ENCODE measurements at regions not wholly inside any gene's neighbourhood (a gene's known extent, or its start where the extent isn't known, plus 50 kb on each side); places are given as distances from the start of the nearest gene placed in this dataset.

- H3K36me3 Mint-ChIP-seq = peaks cover 2% of the 10 kb centered on the region; the same call in 1 of the 2 replicates
- H3K27me3 Mint-ChIP-seq (ENCODE audit: low read depth) = no peaks in the 10 kb centered on the region
- no peak overlapping the region for H3K27ac Mint-ChIP-seq
- ATAC-seq (no peak), DNase-seq (ENCODE audit: low spot score) (no peak)
- H3K4me3 Mint-ChIP-seq = no peak overlapping the region
- CTCF ChIA-PET = no interaction called here
- POLR2A ChIA-PET = no interaction called here
- H3K9me3 Mint-ChIP-seq = peaks cover 26% of the 10 kb centered on the region
- no peaks in the 10 kb centered on the region for H3K4me1 Mint-ChIP-seq
- no peak for TF ChIP-seq MYBL2 (CRISPR knock-in tag; IDR thresholded peaks at IDR 0.05)
- no peak for TF ChIP-seq ELF4 (CRISPR knock-in tag; IDR thresholded peaks at IDR 0.05; ENCODE audit: low read depth)
- no peak for TF ChIP-seq OVOL2 (CRISPR knock-in tag; IDR thresholded peaks at IDR 0.05; ENCODE audit: borderline replicate concordance)
- TF ChIP-seq CTCF (IDR thresholded peaks at IDR 0.05) = no peak
- TF ChIP-seq RELA (CRISPR knock-in tag; IDR thresholded peaks at IDR 0.05; ENCODE audit: borderline replicate concordance) = no peak
- TF ChIP-seq ZNF263 (CRISPR knock-in tag; IDR thresholded peaks at IDR 0.05; ENCODE audit: low read depth) = no peak
- TF ChIP-seq FOXK1 (CRISPR knock-in tag; IDR thresholded peaks at IDR 0.05) = no peak
- TF ChIP-seq NR1H2 (CRISPR knock-in tag; IDR thresholded peaks at IDR 0.05) = no peak
- TF ChIP-seq ESRRA (CRISPR knock-in tag; IDR thresholded peaks at IDR 0.05; ENCODE audit: borderline replicate concordance) = no peak
- TF ChIP-seq ZNF121 (CRISPR knock-in tag; IDR thresholded peaks at IDR 0.05) = no peak
- no peak for TF ChIP-seq CBFB (CRISPR knock-in tag; IDR thresholded peaks at IDR 0.05; ENCODE audit: low read depth)
- TF ChIP-seq ZNF317 (CRISPR knock-in tag; IDR thresholded peaks at IDR 0.05; ENCODE audit: borderline replicate concordance, low read depth) = no peak
- no peak for TF ChIP-seq MXD4 (CRISPR knock-in tag; IDR thresholded peaks at IDR 0.05; ENCODE audit: borderline replicate concordance)
These were observed 1186.1 kb downstream of the SLITRK5 start for GRCh38 chr13:88857256-88857655.

- no peak overlapping the region for H3K4me3 Mint-ChIP-seq
- ATAC-seq = no peak
- CTCF ChIA-PET = no interaction called here
- TF ChIP-seq FOXJ3 (CRISPR knock-in tag; IDR thresholded peaks at IDR 0.05; ENCODE audit: borderline replicate concordance) (no peak), ZBTB43 (CRISPR knock-in tag; IDR thresholded peaks at IDR 0.05) (no peak), TP53 (CRISPR knock-in tag; IDR thresholded peaks at IDR 0.05) (no peak), CBFB (CRISPR knock-in tag; IDR thresholded peaks at IDR 0.05; ENCODE audit: low read depth) (no peak), ATF3 (CRISPR knock-in tag; conservative IDR thresholded peaks at IDR 0.05) (no peak), TEAD1 (CRISPR knock-in tag; IDR thresholded peaks at IDR 0.05) (no peak), GRHL2 (CRISPR knock-in tag; IDR thresholded peaks at IDR 0.05; ENCODE audit: insufficient replicate concordance, severe bottlenecking) (no peak), RORB (CRISPR knock-in tag; IDR thresholded peaks at IDR 0.05) (no peak), STAT6 (CRISPR knock-in tag; conservative IDR thresholded peaks at IDR 0.05; ENCODE audit: low read depth) (no peak), ZNF219 (CRISPR knock-in tag; IDR thresholded peaks at IDR 0.05; ENCODE audit: borderline replicate concordance) (no peak), ATF1 (CRISPR knock-in tag; IDR thresholded peaks at IDR 0.05) (no peak), USF1 (CRISPR knock-in tag; IDR thresholded peaks at IDR 0.05) (no peak), ZNF232 (CRISPR knock-in tag; IDR thresholded peaks at IDR 0.05) (no peak), USF2 (CRISPR knock-in tag; IDR thresholded peaks at IDR 0.05) (no peak), SOX15 (CRISPR knock-in tag; IDR thresholded peaks at IDR 0.05) (no peak), ZSCAN18 (CRISPR knock-in tag; IDR thresholded peaks at IDR 0.05) (no peak)
These were observed 1191.0 kb downstream of the SLITRK5 start for GRCh38 chr13:88862095-88862620.

More at GRCh38 chr13:88862095-88862620, 1191.0 kb downstream of the SLITRK5 start:
- no peaks in the 10 kb centered on the region for H3K4me1 Mint-ChIP-seq
- no peak for DNase-seq (ENCODE audit: low spot score)
- no peaks in the 10 kb centered on the region for H3K27me3 Mint-ChIP-seq (ENCODE audit: low read depth)
- H3K27ac Mint-ChIP-seq = no peak overlapping the region
- POLR2A ChIA-PET = no interaction called here
- no peaks in the 10 kb centered on the region for H3K36me3 Mint-ChIP-seq
- H3K9me3 Mint-ChIP-seq = peaks cover 11% of the 10 kb centered on the region
